ENCODE measurements at regions not wholly inside any gene's neighbourhood (a gene's known extent, or its start where the extent isn't known, plus 50 kb on each side); places are given as distances from the start of the nearest gene placed in this dataset.

GRCh38 chr5:14983666-14984441 lies 112.3 kb upstream of the ANKH start:
- TF ChIP-seq EZH2 (IDR thresholded peaks at IDR 0.05; ENCODE audit: borderline replicate concordance, insufficient read depth, low read depth, low read length, poor library complexity, severe bottlenecking) (no peak), CTCF (IDR thresholded peaks at IDR 0.05) (no peak)

All from B cell (primary cell).